GM23248 (cell line): ENCODE measurements at regions not wholly inside any gene's neighbourhood (a gene's known extent, or its start where the extent isn't known, plus 50 kb on each side); places are given as distances from the start of the nearest gene placed in this dataset.
"Not testable (repeated sequence)": the region's sequence is repeated elsewhere in the genome, so short reads cannot be mapped to it uniquely, and the experiment has no call there.

Experiments
- DNase-seq: peaks from one replicate; pipeline ENCODE4 v3.0.0-alpha.2; 2015
- H2AFZ ChIP-seq: fragments of 200-600 bp; sonication (generic); 2 replicates; pipeline ENCODE4 v1.6.1; 2016; ENCODE audit warnings: antibody characterized with exemption
- H3F3A ChIP-seq: fragments of 200-600 bp; sonication (generic); 2 replicates; pipeline ENCODE4 v1.6.1; 2016; ENCODE audit warnings: mild to moderate bottlenecking, antibody characterized with exemption, mixed run types; ENCODE audit not compliant: insufficient read depth
- H3K27ac ChIP-seq: fragments of 200-600 bp; sonication (generic); 2 replicates; pipeline ENCODE4 v1.5.1; 2016; ENCODE audit warnings: mild to moderate bottlenecking
- H3K27me3 ChIP-seq: fragments of 200-600 bp; sonication (generic); replicated peaks from 2 replicates; pipeline ENCODE4 v1.6.1; 2016; ENCODE audit warnings: mild to moderate bottlenecking; ENCODE audit not compliant: insufficient read depth
- H3K36me3 ChIP-seq: fragments of 200-600 bp; sonication (generic); 2 replicates; pipeline ENCODE4 v1.6.1; 2016; ENCODE audit warnings: low read depth, mild to moderate bottlenecking
- H3K4me1 ChIP-seq: fragments of 200-600 bp; sonication (generic); 2 replicates; pipeline ENCODE4 v1.6.1; 2016; ENCODE audit warnings: mild to moderate bottlenecking; ENCODE audit not compliant: insufficient read depth
- H3K4me2 ChIP-seq: fragments of 200-600 bp; sonication (generic); one replicate; pipeline ENCODE4 v1.6.1; 2016; ENCODE audit warnings: mild to moderate bottlenecking; ENCODE audit not compliant: unreplicated experiment
- H3K4me3 ChIP-seq: fragments of 200-600 bp; sonication (generic); 2 replicates; pipeline ENCODE4 v1.5.1; 2016; ENCODE audit warnings: mild to moderate bottlenecking
- H3K79me2 ChIP-seq: fragments of 200-600 bp; sonication (generic); 2 replicates; pipeline ENCODE4 v1.6.1; 2016; ENCODE audit warnings: mild to moderate bottlenecking; ENCODE audit not compliant: insufficient read depth
- H3K9ac ChIP-seq: fragments of 200-600 bp; sonication (generic); 2 replicates; pipeline ENCODE4 v1.6.1; 2016; ENCODE audit warnings: mild to moderate bottlenecking
- H3K9me2 ChIP-seq: fragments of 200-600 bp; sonication (generic); 2 replicates; pipeline ENCODE4 v1.6.1; 2016; ENCODE audit warnings: mixed run types, mild to moderate bottlenecking, moderate library complexity; ENCODE audit not compliant: insufficient read depth
- H3K9me3 ChIP-seq: fragments of 200-600 bp; sonication (generic); one replicate; pipeline ENCODE4 v1.6.1; 2017; ENCODE audit warnings: low read depth
- H4K20me1 ChIP-seq: fragments of 200-600 bp; sonication (generic); 2 replicates; pipeline ENCODE4 v1.6.0; 2016; ENCODE audit not compliant: insufficient read depth
- EZH2 ChIP-seq: fragments of 200-600 bp; sonication (generic); IDR thresholded peaks from 2 replicates; pipeline ENCODE4 v1.6.1; 2018; ENCODE audit warnings: antibody characterized with exemption, mild to moderate bottlenecking; ENCODE audit not compliant: insufficient read depth, poor library complexity, severe bottlenecking
- EZH2phosphoT487 ChIP-seq: fragments of 200-600 bp; sonication (generic); IDR thresholded peaks from 2 replicates; pipeline ENCODE4 v1.6.1; 2018; ENCODE audit warnings: antibody characterized with exemption, moderate library complexity, mild to moderate bottlenecking, low read depth; ENCODE audit not compliant: insufficient read depth
- WGBS, 2 experiments: methylation state at CpG; one replicate each; pipeline ENCODE4 v1.1.6; 2015 to 2017; ENCODE audit warnings: low lambda C conversion rate in 2 of 2, low coverage in 1 of 2; ENCODE audit errors: missing lambda C conversion rate in 2 of 2; 5-methylcytosine and 5-hydroxymethylcytosine counted together
- in situ Hi-C: fragments of 300-500 bp; cut with MboI; formaldehyde crosslinking; loops from 2 replicates; pipeline ENCODE4 v1.15.0; 2020

DNA sequence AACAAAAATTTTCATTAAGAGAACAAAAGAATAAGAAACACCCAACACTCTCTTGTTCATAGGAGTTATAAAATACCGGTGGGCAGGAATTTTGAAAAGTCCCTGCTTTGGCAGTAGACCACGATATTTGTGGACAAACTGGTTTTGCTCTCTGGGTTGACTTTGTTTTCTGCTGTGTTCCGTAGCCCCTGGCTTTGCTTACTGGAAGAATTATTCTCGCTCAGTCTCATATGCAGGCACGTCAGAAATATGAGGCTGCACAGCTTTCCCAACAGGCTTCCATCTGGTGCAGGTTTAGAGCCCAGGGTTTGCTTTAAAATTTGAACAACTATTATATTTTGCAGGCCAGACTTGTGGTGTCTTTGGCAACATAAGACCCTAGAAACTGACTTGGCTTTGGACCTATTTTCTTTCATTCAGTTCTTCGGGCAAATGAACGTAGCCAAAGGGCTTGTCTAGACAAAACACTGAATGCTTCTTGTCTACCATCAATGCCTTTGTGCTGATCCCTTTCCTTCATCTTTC, 2012.6 kb downstream of the PCDH9 start:
- Histone ChIP-seq H4K20me1 (no peaks in the 10 kb centered on the region), H3K9me2 (no peaks in the 10 kb centered on the region), H3K9ac (no peak overlapping the region), H3K4me3 (no peak overlapping the region), H3K4me2 (no peak overlapping the region), H2AFZ (no peak overlapping the region), H3K36me3 (no peaks in the 10 kb centered on the region), H3K9me3 (no peaks in the 10 kb centered on the region), H3K27ac (no peak overlapping the region), H3F3A (no peaks in the 10 kb centered on the region), H3K27me3 (no peaks in the 10 kb centered on the region), H3K79me2 (no peaks in the 10 kb centered on the region), H3K4me1 (no peaks in the 10 kb centered on the region)
- 9 to 10% methylated on average over 7 of the region's 7 CpGs for whole genome bisulfite sequencing, 2 experiments
- TF ChIP-seq EZH2phosphoT487 (no peak), EZH2 (no peak)
- in situ Hi-C loops = no loop called here
- no peak for DNase-seq

DNA sequence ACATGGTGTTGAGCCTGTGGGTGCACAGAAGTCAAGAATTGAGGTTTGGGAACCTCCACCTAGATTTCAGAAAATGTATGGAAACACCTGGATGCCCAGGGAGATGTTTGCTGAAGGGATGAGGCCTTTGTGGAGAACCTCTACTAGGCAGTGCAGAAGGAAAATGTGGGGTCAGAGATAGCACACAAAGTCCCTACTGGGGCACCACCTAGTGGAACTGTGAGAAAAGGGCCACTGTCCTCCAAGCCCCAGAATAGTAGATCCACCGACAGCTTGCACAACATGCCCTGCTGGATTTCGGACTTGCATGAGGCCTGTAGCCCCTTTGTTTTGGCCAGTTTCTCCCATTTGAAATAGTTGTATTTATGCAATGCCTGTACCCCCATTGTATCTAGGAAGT, 2027.3 kb downstream of the PCDH9 start:
- 33 to 41% methylated on average over 2 of the region's 2 CpGs for WGBS, 2 experiments
- H3K79me2 ChIP-seq, H3K4me3 ChIP-seq, H3K9me2 ChIP-seq, H3K27me3 ChIP-seq, H3K4me1 ChIP-seq, H3F3A ChIP-seq, H3K9me3 ChIP-seq, H3K27ac ChIP-seq, H3K36me3 ChIP-seq, in situ Hi-C loops, H3K9ac ChIP-seq, H2AFZ ChIP-seq, H4K20me1 ChIP-seq, H3K4me2 ChIP-seq: not testable (repeated sequence)
- DNase-seq = peak; percentile 10

- H3K4me2 ChIP-seq = no peak overlapping the region
- in situ Hi-C loops = no loop called here
- H4K20me1 ChIP-seq = no peaks in the 10 kb centered on the region
- no peaks in the 10 kb centered on the region for H3K27me3 ChIP-seq
- 33 to 36% methylated on average over 3 of the region's 3 CpGs for WGBS, 2 experiments
- no peak overlapping the region for H2AFZ ChIP-seq
- H3K9me3 ChIP-seq = no peaks in the 10 kb centered on the region
- H3K9ac ChIP-seq = no peak overlapping the region
- no peaks in the 10 kb centered on the region for H3K9me2 ChIP-seq
- no peak for DNase-seq
- no peaks in the 10 kb centered on the region for H3F3A ChIP-seq
- TF ChIP-seq EZH2phosphoT487 (no peak), EZH2 (no peak)
- no peak overlapping the region for H3K27ac ChIP-seq
- H3K4me3 ChIP-seq = no peak overlapping the region
- no peaks in the 10 kb centered on the region for H3K36me3 ChIP-seq
- no peaks in the 10 kb centered on the region for H3K79me2 ChIP-seq
- H3K4me1 ChIP-seq = no peaks in the 10 kb centered on the region
Observed at GRCh38 chr13:65188721-65189120, 2041.4 kb downstream of the PCDH9 start.

DNA sequence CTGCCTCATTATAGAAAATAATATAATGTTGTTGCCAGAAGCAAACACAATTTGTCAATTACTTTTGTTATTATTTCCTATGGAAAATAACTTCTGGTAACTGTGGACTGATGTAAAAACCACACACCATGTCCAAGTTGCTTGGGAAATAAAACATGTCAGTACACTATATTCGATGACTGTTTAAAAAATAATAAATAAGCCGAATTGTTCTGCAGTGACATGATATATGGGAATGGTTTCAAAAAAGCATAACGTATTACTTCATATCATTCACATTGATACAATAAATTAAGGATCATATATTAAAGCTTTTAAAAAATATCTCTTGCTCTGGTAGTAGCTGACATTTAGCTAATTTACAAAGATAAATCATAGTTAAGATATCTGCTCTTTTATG, 2062.1 kb downstream of the PCDH9 start:
- H3K27me3 ChIP-seq = no peaks in the 10 kb centered on the region
- in situ Hi-C loops = no loop called here
- H3K79me2 ChIP-seq = no peaks in the 10 kb centered on the region
- H3K4me3 ChIP-seq = no peak overlapping the region
- WGBS, 2 experiments = 12 to 16% methylated on average over 3 of the region's 3 CpGs
- no peak overlapping the region for H3K27ac ChIP-seq
- DNase-seq = no peak
- H3K36me3 ChIP-seq = no peaks in the 10 kb centered on the region
- H4K20me1 ChIP-seq = no peaks in the 10 kb centered on the region
- H3K4me1 ChIP-seq = no peaks in the 10 kb centered on the region
- no peak overlapping the region for H3K4me2 ChIP-seq
- TF ChIP-seq EZH2 (no peak), EZH2phosphoT487 (no peak)
- no peak overlapping the region for H3K9ac ChIP-seq
- no peaks in the 10 kb centered on the region for H3F3A ChIP-seq
- no peaks in the 10 kb centered on the region for H3K9me2 ChIP-seq
- H2AFZ ChIP-seq = no peak overlapping the region
- H3K9me3 ChIP-seq = no peaks in the 10 kb centered on the region

- H3K9ac ChIP-seq = no peak overlapping the region
- H3K9me2 ChIP-seq = no peaks in the 10 kb centered on the region
- H3K27me3 ChIP-seq = no peaks in the 10 kb centered on the region
- no peak for DNase-seq
- 16 to 24% methylated on average over 3 of the region's 3 CpGs for WGBS, 2 experiments
- no peak for TF ChIP-seq EZH2phosphoT487
- H2AFZ ChIP-seq = no peak overlapping the region
- H3K27ac ChIP-seq = no peak overlapping the region
- no peaks in the 10 kb centered on the region for H3K36me3 ChIP-seq
- no peaks in the 10 kb centered on the region for H3K9me3 ChIP-seq
- H3K4me3 ChIP-seq = no peak overlapping the region
- no peaks in the 10 kb centered on the region for H3F3A ChIP-seq
- in situ Hi-C loops = no loop called here
- no peaks in the 10 kb centered on the region for H3K79me2 ChIP-seq
- H4K20me1 ChIP-seq = no peaks in the 10 kb centered on the region
- no peaks in the 10 kb centered on the region for H3K4me1 ChIP-seq
- H3K4me2 ChIP-seq = no peak overlapping the region
Observed at GRCh38 chr13:65166675-65167074, 2063.5 kb downstream of the PCDH9 start.
